Smooth muscle cell (in vitro differentiated cells): ENCODE measurements at regions not wholly inside any gene's neighbourhood (a gene's known extent, or its start where the extent isn't known, plus 50 kb on each side); places are given as distances from the start of the nearest gene placed in this dataset.
"Not testable (repeated sequence)": the region's sequence is repeated elsewhere in the genome, so short reads cannot be mapped to it uniquely, and the experiment has no call there.

Experiments
- DNase-seq: peaks from one replicate; lab custom pipeline; 2025; ENCODE audit not compliant: unreplicated experiment; lab: John Stamatoyannopoulos, UW
- H2AFZ ChIP-seq: fragments of 200-600 bp; sonication (generic); 2 replicates; pipeline ENCODE4 v1.6.0; 2016; ENCODE audit warnings: antibody characterized with exemption, low read depth, mild to moderate bottlenecking
- H3F3A ChIP-seq: fragments of 200-600 bp; sonication (generic); 2 replicates; pipeline ENCODE4 v1.6.0; 2017; ENCODE audit warnings: antibody characterized with exemption, low read depth
- H3K27ac ChIP-seq: fragments of 200-600 bp; sonication (generic); 2 replicates; pipeline ENCODE4 v1.5.1; 2016; ENCODE audit warnings: low read depth, mild to moderate bottlenecking
- H3K27me3 ChIP-seq: fragments of 200-600 bp; sonication (generic); 2 replicates; pipeline ENCODE4 v1.6.1; 2016; ENCODE audit warnings: low read depth, mild to moderate bottlenecking
- H3K36me3 ChIP-seq: fragments of 200-600 bp; sonication (generic); 2 replicates; pipeline ENCODE4 v1.5.1; 2016; ENCODE audit warnings: low read depth
- H3K4me1 ChIP-seq: fragments of 200-600 bp; sonication (generic); 2 replicates; pipeline ENCODE4 v1.5.1; 2016; ENCODE audit warnings: low read depth
- H3K4me2 ChIP-seq: fragments of 200-600 bp; sonication (generic); 2 replicates; pipeline ENCODE4 v1.6.0; 2016; ENCODE audit warnings: mild to moderate bottlenecking
- H3K4me3 ChIP-seq: fragments of 200-600 bp; sonication (generic); 2 replicates; pipeline ENCODE4 v1.5.1; 2016; ENCODE audit warnings: mild to moderate bottlenecking
- H3K79me2 ChIP-seq: fragments of 200-600 bp; sonication (generic); 2 replicates; pipeline ENCODE4 v1.6.0; 2016; ENCODE audit warnings: low read depth, mild to moderate bottlenecking
- H3K9ac ChIP-seq: fragments of 200-600 bp; sonication (generic); 2 replicates; pipeline ENCODE4 v1.6.0; 2016; ENCODE audit warnings: low read depth
- H3K9me3 ChIP-seq: fragments of 200-600 bp; sonication (generic); replicated peaks from 2 replicates; pipeline ENCODE4 v1.5.1; 2016; ENCODE audit warnings: low read depth
- H4K20me1 ChIP-seq: fragments of 200-600 bp; sonication (generic); 2 replicates; pipeline ENCODE4 v1.6.0; 2016; ENCODE audit warnings: low read depth
- CTCF ChIP-seq: fragments of 200-600 bp; sonication (generic); IDR thresholded peaks from 2 replicates; pipeline ENCODE4 v1.5.1; 2017; ENCODE audit warnings: borderline replicate concordance, mild to moderate bottlenecking, antibody characterized with exemption; ENCODE audit not compliant: insufficient read depth, poor library complexity, severe bottlenecking
- WGBS: methylation state at CpG from one replicate; pipeline ENCODE4 v1.1.7; 2016; ENCODE audit warnings: low lambda C conversion rate; 5-methylcytosine and 5-hydroxymethylcytosine counted together

- 90% methylated on average over 17 of the region's 30 CpGs for WGBS
- no peak for DNase-seq
- no peaks in the 10 kb centered on the region for H3K4me1 ChIP-seq
- H4K20me1 ChIP-seq, result no peaks in the 10 kb centered on the region
- no peaks in the 10 kb centered on the region for H3K27me3 ChIP-seq
- no peak overlapping the region for H2AFZ ChIP-seq
- H3K9ac ChIP-seq, result no peak overlapping the region
- no peaks in the 10 kb centered on the region for H3F3A ChIP-seq
- no peaks in the 10 kb centered on the region for H3K9me3 ChIP-seq
- H3K4me2 ChIP-seq, result no peak overlapping the region
- H3K79me2 ChIP-seq, result no peaks in the 10 kb centered on the region
- H3K4me3 ChIP-seq, result no peak overlapping the region
- TF ChIP-seq CTCF, result no peak
- H3K27ac ChIP-seq, result no peak overlapping the region
- H3K36me3 ChIP-seq, result no peaks in the 10 kb centered on the region
Observed at GRCh38 chr3:164401923-164402322, 676.4 kb downstream of the SI start.

- WGBS, result 93% methylated on average over 7 of the region's 7 CpGs
Observed at GRCh38 chr3:164401440-164401839, 676.9 kb downstream of the SI start.

GRCh38 chr3:164397462-164397861 is 680.8 kb downstream of the SI start:
- H3K79me2 ChIP-seq, result no peaks in the 10 kb centered on the region
- no peak overlapping the region for H3K4me3 ChIP-seq
- H4K20me1 ChIP-seq, result no peaks in the 10 kb centered on the region
- no peaks in the 10 kb centered on the region for H3K36me3 ChIP-seq
- H3F3A ChIP-seq, result no peaks in the 10 kb centered on the region
- no peaks in the 10 kb centered on the region for H3K27me3 ChIP-seq
- H3K4me2 ChIP-seq, result no peak overlapping the region
- no peak overlapping the region for H3K9ac ChIP-seq
- H3K27ac ChIP-seq, result no peak overlapping the region
- no peak for TF ChIP-seq CTCF
- no peaks in the 10 kb centered on the region for H3K4me1 ChIP-seq
- no peak overlapping the region for H2AFZ ChIP-seq
- H3K9me3 ChIP-seq, result no peaks in the 10 kb centered on the region
- DNase-seq, result no peak

More at GRCh38 chr3:164401440-164401839, 676.9 kb downstream of the SI start:
- H3K36me3 ChIP-seq, H3K9me3 ChIP-seq, H3K9ac ChIP-seq, H3F3A ChIP-seq, H3K4me3 ChIP-seq, H3K4me2 ChIP-seq, H3K4me1 ChIP-seq, H2AFZ ChIP-seq, H3K27me3 ChIP-seq, DNase-seq, H4K20me1 ChIP-seq, H3K79me2 ChIP-seq, H3K27ac ChIP-seq: not testable (repeated sequence)

GRCh38 chr3:164393171-164393570 is 685.1 kb downstream of the SI start:
- no peaks in the 10 kb centered on the region for H3K9me3 ChIP-seq
- H3K36me3 ChIP-seq, result no peaks in the 10 kb centered on the region
- H3K4me1 ChIP-seq, result no peaks in the 10 kb centered on the region
- H4K20me1 ChIP-seq, result no peaks in the 10 kb centered on the region
- no peak overlapping the region for H3K9ac ChIP-seq
- no peak overlapping the region for H3K27ac ChIP-seq
- no peak overlapping the region for H2AFZ ChIP-seq
- TF ChIP-seq CTCF, result no peak
- 72% methylated on average over 1 of the region's 1 CpG for WGBS
- H3F3A ChIP-seq, result no peaks in the 10 kb centered on the region
- H3K79me2 ChIP-seq, result no peaks in the 10 kb centered on the region
- no peak for DNase-seq
- H3K4me2 ChIP-seq, result no peak overlapping the region
- no peaks in the 10 kb centered on the region for H3K27me3 ChIP-seq
- no peak overlapping the region for H3K4me3 ChIP-seq
